ENCODE measurements at regions not wholly inside any gene's neighbourhood (a gene's known extent, or its start where the extent isn't known, plus 50 kb on each side); places are given as distances from the start of the nearest gene placed in this dataset.

- Histone ChIP-seq H3K4me1 (ENCODE audit: control insufficient read depth, insufficient read depth, low read length) (no peaks in the 10 kb centered on the region), H3K9me3 (replicated peaks; ENCODE audit: control insufficient read depth, low read depth, low read length) (no peaks in the 10 kb centered on the region), H3K27ac (ENCODE audit: low read length) (no peak overlapping the region), H3K36me3 (ENCODE audit: control insufficient read depth, insufficient read depth, low read length) (no peaks in the 10 kb centered on the region), H3K27me3 (ENCODE audit: control insufficient read depth, insufficient read depth, low read length) (no peaks in the 10 kb centered on the region), H3K4me3 (ENCODE audit: low read length) (no peak overlapping the region)
- no peak for DNase-seq
- WGBS (ENCODE audit: insufficient coverage), result 79% methylated on average over 13 of the region's 15 CpGs
Observed at GRCh38 chr2:3062476-3063260, 314.9 kb downstream of the EIPR1 start.

DNA sequence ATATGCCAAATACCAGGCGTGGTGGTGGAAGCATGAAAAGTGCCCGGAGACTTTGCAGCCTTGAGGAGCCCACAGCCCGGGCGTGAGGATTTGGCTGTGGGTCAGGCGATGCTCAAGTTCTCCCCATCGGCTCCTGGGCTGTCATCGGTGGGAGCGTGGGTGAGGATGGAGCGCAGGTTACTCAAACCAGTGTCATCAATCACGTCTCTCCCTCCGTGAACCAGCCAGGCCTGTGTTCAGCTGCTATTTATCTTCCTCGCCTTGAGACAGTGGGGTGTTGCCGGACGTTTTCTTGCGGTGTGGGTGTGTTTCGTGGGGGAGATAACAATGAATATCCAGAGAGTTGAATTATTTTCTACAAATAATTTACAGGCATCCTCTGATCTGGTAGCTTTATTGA lies 317.6 kb downstream of the EIPR1 start:
- 62% methylated on average over 9 of the region's 16 CpGs for WGBS (ENCODE audit: insufficient coverage)
- H3K9me3 ChIP-seq (replicated peaks; ENCODE audit: control insufficient read depth, low read depth, low read length), result no peaks in the 10 kb centered on the region
- no peaks in the 10 kb centered on the region for H3K4me1 ChIP-seq (ENCODE audit: control insufficient read depth, insufficient read depth, low read length)
- no peaks in the 10 kb centered on the region for H3K27me3 ChIP-seq (ENCODE audit: control insufficient read depth, insufficient read depth, low read length)
- no peak for DNase-seq
- H3K4me3 ChIP-seq (ENCODE audit: low read length), result no peak overlapping the region
- H3K27ac ChIP-seq (ENCODE audit: low read length), result no peak overlapping the region
- no peaks in the 10 kb centered on the region for H3K36me3 ChIP-seq (ENCODE audit: control insufficient read depth, insufficient read depth, low read length)

GRCh38 chr2:3059141-3059925 lies 318.3 kb downstream of the EIPR1 start:
- no peak overlapping the region for H3K4me3 ChIP-seq (ENCODE audit: low read length)
- H3K36me3 ChIP-seq (ENCODE audit: control insufficient read depth, insufficient read depth, low read length), result no peaks in the 10 kb centered on the region
- no peaks in the 10 kb centered on the region for H3K4me1 ChIP-seq (ENCODE audit: control insufficient read depth, insufficient read depth, low read length)
- no peaks in the 10 kb centered on the region for H3K9me3 ChIP-seq (replicated peaks; ENCODE audit: control insufficient read depth, low read depth, low read length)
- 53% methylated on average over 28 of the region's 37 CpGs for WGBS (ENCODE audit: insufficient coverage)
- no peaks in the 10 kb centered on the region for H3K27me3 ChIP-seq (ENCODE audit: control insufficient read depth, insufficient read depth, low read length)
- DNase-seq, result no peak
- no peak overlapping the region for H3K27ac ChIP-seq (ENCODE audit: low read length)

- DNase-seq, result no peak
- Histone ChIP-seq H3K27me3 (ENCODE audit: control insufficient read depth, insufficient read depth, low read length) (no peaks in the 10 kb centered on the region), H3K27ac (ENCODE audit: low read length) (no peak overlapping the region), H3K4me1 (ENCODE audit: control insufficient read depth, insufficient read depth, low read length) (no peaks in the 10 kb centered on the region), H3K9me3 (replicated peaks; ENCODE audit: control insufficient read depth, low read depth, low read length) (no peaks in the 10 kb centered on the region), H3K4me3 (ENCODE audit: low read length) (no peak overlapping the region), H3K36me3 (ENCODE audit: control insufficient read depth, insufficient read depth, low read length) (no peaks in the 10 kb centered on the region)
- 85% methylated on average over 4 of the region's 8 CpGs for WGBS (ENCODE audit: insufficient coverage)
Observed at GRCh38 chr2:3054066-3054465, 323.6 kb downstream of the EIPR1 start.

- Histone ChIP-seq H3K27ac (ENCODE audit: low read length) (no peak overlapping the region), H3K36me3 (ENCODE audit: control insufficient read depth, insufficient read depth, low read length) (no peaks in the 10 kb centered on the region), H3K27me3 (ENCODE audit: control insufficient read depth, insufficient read depth, low read length) (no peaks in the 10 kb centered on the region), H3K4me1 (ENCODE audit: control insufficient read depth, insufficient read depth, low read length) (no peaks in the 10 kb centered on the region), H3K9me3 (replicated peaks; ENCODE audit: control insufficient read depth, low read depth, low read length) (no peaks in the 10 kb centered on the region), H3K4me3 (ENCODE audit: low read length) (no peak overlapping the region)
- WGBS (ENCODE audit: insufficient coverage), result 50% methylated on average over 4 of the region's 5 CpGs
- no peak for DNase-seq
Observed at GRCh38 chr2:3051266-3051665, 326.4 kb downstream of the EIPR1 start.

GRCh38 chr2:3046170-3046865 lies 331.3 kb downstream of the EIPR1 start:
- Histone ChIP-seq H3K4me1 (ENCODE audit: control insufficient read depth, insufficient read depth, low read length) (peaks cover 23% of the 10 kb centered on the region), H3K27me3 (ENCODE audit: control insufficient read depth, insufficient read depth, low read length) (no peaks in the 10 kb centered on the region), H3K9me3 (replicated peaks; ENCODE audit: control insufficient read depth, low read depth, low read length) (no peaks in the 10 kb centered on the region), H3K27ac (ENCODE audit: low read length) (no peak overlapping the region), H3K36me3 (ENCODE audit: control insufficient read depth, insufficient read depth, low read length) (no peaks in the 10 kb centered on the region), H3K4me3 (ENCODE audit: low read length) (no peak overlapping the region)
- WGBS (ENCODE audit: insufficient coverage), result 66% methylated on average over 14 of the region's 14 CpGs
- no peak for DNase-seq

- Histone ChIP-seq H3K27ac (ENCODE audit: low read length) (no peak overlapping the region), H3K36me3 (ENCODE audit: control insufficient read depth, insufficient read depth, low read length) (no peaks in the 10 kb centered on the region), H3K4me1 (ENCODE audit: control insufficient read depth, insufficient read depth, low read length) (peaks cover 32% of the 10 kb centered on the region), H3K27me3 (ENCODE audit: control insufficient read depth, insufficient read depth, low read length) (no peaks in the 10 kb centered on the region), H3K9me3 (replicated peaks; ENCODE audit: control insufficient read depth, low read depth, low read length) (no peaks in the 10 kb centered on the region), H3K4me3 (ENCODE audit: low read length) (no peak overlapping the region)
- 90% methylated on average over 7 of the region's 10 CpGs for WGBS (ENCODE audit: insufficient coverage)
- DNase-seq, result no peak
Observed at GRCh38 chr2:3045318-3045921, 332.2 kb downstream of the EIPR1 start.

GRCh38 chr2:3044587-3045317 lies 332.9 kb downstream of the EIPR1 start:
- no peak for DNase-seq
- no peaks in the 10 kb centered on the region for H3K36me3 ChIP-seq (ENCODE audit: control insufficient read depth, insufficient read depth, low read length)
- no peaks in the 10 kb centered on the region for H3K27me3 ChIP-seq (ENCODE audit: control insufficient read depth, insufficient read depth, low read length)
- no peaks in the 10 kb centered on the region for H3K9me3 ChIP-seq (replicated peaks; ENCODE audit: control insufficient read depth, low read depth, low read length)
- WGBS (ENCODE audit: insufficient coverage), result 82% methylated on average over 8 of the region's 15 CpGs
- peaks cover 33% of the 10 kb centered on the region for H3K4me1 ChIP-seq (ENCODE audit: control insufficient read depth, insufficient read depth, low read length)
- no peak overlapping the region for H3K27ac ChIP-seq (ENCODE audit: low read length)
- no peak overlapping the region for H3K4me3 ChIP-seq (ENCODE audit: low read length)

- Histone ChIP-seq H3K4me1 (ENCODE audit: control insufficient read depth, insufficient read depth, low read length) (peaks cover 33% of the 10 kb centered on the region), H3K4me3 (ENCODE audit: low read length) (no peak overlapping the region), H3K36me3 (ENCODE audit: control insufficient read depth, insufficient read depth, low read length) (no peaks in the 10 kb centered on the region), H3K27ac (ENCODE audit: low read length) (no peak overlapping the region), H3K27me3 (ENCODE audit: control insufficient read depth, insufficient read depth, low read length) (no peaks in the 10 kb centered on the region), H3K9me3 (replicated peaks; ENCODE audit: control insufficient read depth, low read depth, low read length) (no peaks in the 10 kb centered on the region)
- DNase-seq, result no peak
- WGBS (ENCODE audit: insufficient coverage), result 92% methylated on average over 8 of the region's 8 CpGs
Observed at GRCh38 chr2:3043726-3044125, 333.9 kb downstream of the EIPR1 start.

Measured in muscle of leg (tissue), 3 donors.